ENCODE measurements at regions not wholly inside any gene's neighbourhood (a gene's known extent, or its start where the extent isn't known, plus 50 kb on each side); places are given as distances from the start of the nearest gene placed in this dataset.

- Histone ChIP-seq H3K27me3 (no peaks in the 10 kb centered on the region), H3K36me3 (no peaks in the 10 kb centered on the region), H3K4me1 (no peaks in the 10 kb centered on the region), H3K4me3 (no peak overlapping the region), H3K27ac (no peak overlapping the region), H3K9me3 (no peaks in the 10 kb centered on the region)
- 0 to 15% methylated on average over 1 of the region's 1 CpG for WGBS, 2 donors (ENCODE audit: low coverage in 1 of 2)
- TF ChIP-seq POLR2A (IDR thresholded peaks at IDR 0.05) (no peak), CTCF (IDR thresholded peaks at IDR 0.05) (peak in 2 of 4 experiments; percentile 15 to 36), POLR2AphosphoS5 (IDR thresholded peaks at IDR 0.05) (no peak), EP300 (IDR thresholded peaks at IDR 0.05) (no peak)
- no peak for ATAC-seq
These were observed 424.9 kb upstream of the ZNF385D start for GRCh38 chr3:22175947-22176346.

- 68 to 84% methylated on average over 3 of the region's 3 CpGs for WGBS, 2 donors (ENCODE audit: low coverage in 1 of 2)
- H3K9me3 ChIP-seq = no peaks in the 10 kb centered on the region
- H3K27ac ChIP-seq = no peak overlapping the region
- no peak for TF ChIP-seq CTCF (IDR thresholded peaks at IDR 0.05)
- no peaks in the 10 kb centered on the region for H3K4me1 ChIP-seq
- no peak for ATAC-seq
- H3K4me3 ChIP-seq = no peak overlapping the region
- H3K27me3 ChIP-seq = no peaks in the 10 kb centered on the region
- no peaks in the 10 kb centered on the region for H3K36me3 ChIP-seq
These were observed 425.9 kb upstream of the ZNF385D start for GRCh38 chr3:22176911-22177310.

GRCh38 chr3:22189616-22190015 lies 438.6 kb upstream of the ZNF385D start:
- TF ChIP-seq CTCF (IDR thresholded peaks at IDR 0.05) (no peak), POLR2A (IDR thresholded peaks at IDR 0.05) (no peak), EP300 (IDR thresholded peaks at IDR 0.05) (no peak), POLR2AphosphoS5 (IDR thresholded peaks at IDR 0.05) (no peak)
- H3K4me3 ChIP-seq = no peak overlapping the region
- no peaks in the 10 kb centered on the region for H3K9me3 ChIP-seq
- no peaks in the 10 kb centered on the region for H3K4me1 ChIP-seq
- H3K36me3 ChIP-seq = no peaks in the 10 kb centered on the region
- H3K27ac ChIP-seq = no peak overlapping the region
- no peaks in the 10 kb centered on the region for H3K27me3 ChIP-seq
- no peak for ATAC-seq

- Histone ChIP-seq H3K27me3 (no peaks in the 10 kb centered on the region), H3K4me3 (no peak overlapping the region), H3K36me3 (no peaks in the 10 kb centered on the region), H3K9me3 (no peaks in the 10 kb centered on the region), H3K4me1 (no peaks in the 10 kb centered on the region), H3K27ac (no peak overlapping the region)
- no peak for ATAC-seq
- TF ChIP-seq EP300 (IDR thresholded peaks at IDR 0.05) (no peak), POLR2A (IDR thresholded peaks at IDR 0.05) (no peak), POLR2AphosphoS5 (IDR thresholded peaks at IDR 0.05) (no peak), CTCF (IDR thresholded peaks at IDR 0.05) (no peak)
- WGBS, 2 donors (ENCODE audit: low coverage in 1 of 2) = 50 to 57% methylated on average over 1 of the region's 1 CpG
These were observed 448.1 kb upstream of the ZNF385D start for GRCh38 chr3:22199095-22199494.

- TF ChIP-seq POLR2AphosphoS5 (IDR thresholded peaks at IDR 0.05) (no peak), POLR2A (IDR thresholded peaks at IDR 0.05) (no peak), CTCF (IDR thresholded peaks at IDR 0.05) (no peak), EP300 (IDR thresholded peaks at IDR 0.05) (no peak)
- no peaks in the 10 kb centered on the region for H3K9me3 ChIP-seq
- H3K36me3 ChIP-seq = no peaks in the 10 kb centered on the region
- 50 to 80% methylated on average over 1 of the region's 1 CpG for WGBS, 2 donors (ENCODE audit: low coverage in 1 of 2)
- H3K27ac ChIP-seq = no peak overlapping the region
- ATAC-seq = no peak
- no peaks in the 10 kb centered on the region for H3K27me3 ChIP-seq
- H3K4me3 ChIP-seq = no peak overlapping the region
- no peaks in the 10 kb centered on the region for H3K4me1 ChIP-seq
These were observed 457.8 kb upstream of the ZNF385D start for GRCh38 chr3:22208844-22209243.

Data from gastroesophageal sphincter (tissue), 4 donors.